ENCODE measurements at regions not wholly inside any gene's neighbourhood (a gene's known extent, or its start where the extent isn't known, plus 50 kb on each side); places are given as distances from the start of the nearest gene placed in this dataset.

- Histone ChIP-seq H3K36me3 (no peaks in the 10 kb centered on the region), H3K27ac (no peak overlapping the region), H3K9me3 (no peaks in the 10 kb centered on the region), H3K4me3 (no peak overlapping the region), H3K27me3 (peaks cover 0 to 10% (median 2%) of the 10 kb centered on the region in 4 donors), H3K4me1 (peaks cover 0 to 4% (median 4%) of the 10 kb centered on the region in 3 donors)
- TF ChIP-seq CTCF (IDR thresholded peaks at IDR 0.05), result no peak
- intact Hi-C loops (cut with DNase I), result no loop called here
- 46 to 53% methylated on average over 5 to 6 of the region's 6 CpGs for WGBS, 2 donors
- ATAC-seq (no peak), FAIRE-seq (no peak), DNase-seq (no peak)
Measured at GRCh38 chr10:101287997-101288635, 58.9 kb upstream of the LBX1 start.

GRCh38 chr10:101289541-101289940 is 60.3 kb upstream of the LBX1 start:
- H3K36me3 ChIP-seq, result no peaks in the 10 kb centered on the region
- peaks cover 0 to 4% (median 4%) of the 10 kb centered on the region in 3 donors for H3K4me1 ChIP-seq
- WGBS, 2 donors, result 86 to 92% methylated on average over 3 of the region's 3 CpGs
- no peak for DNase-seq
- FAIRE-seq, result no peak
- no peak overlapping the region for H3K27ac ChIP-seq
- H3K4me3 ChIP-seq, result no peak overlapping the region
- no peak for ATAC-seq
- TF ChIP-seq CTCF (IDR thresholded peaks at IDR 0.05), result no peak
- no peaks in the 10 kb centered on the region for H3K9me3 ChIP-seq
- peaks cover 0 to 4% (median 2%) of the 10 kb centered on the region in 4 donors for H3K27me3 ChIP-seq
- intact Hi-C loops (cut with DNase I), result no loop called here

GRCh38 chr10:101290431-101290830 is 61.2 kb upstream of the LBX1 start:
- Histone ChIP-seq H3K4me1 (peaks cover 0 to 4% (median 4%) of the 10 kb centered on the region in 3 donors), H3K27me3 (peaks cover 0 to 3% (median 0%) of the 10 kb centered on the region in 4 donors), H3K9me3 (no peaks in the 10 kb centered on the region), H3K4me3 (no peak overlapping the region), H3K36me3 (no peaks in the 10 kb centered on the region), H3K27ac (no peak overlapping the region)
- no peak for TF ChIP-seq CTCF (IDR thresholded peaks at IDR 0.05)
- no peak for FAIRE-seq
- no peak for DNase-seq
- ATAC-seq, result no peak
- WGBS, 2 donors, result 59 to 60% methylated on average over 10 of the region's 10 CpGs
- intact Hi-C loops (cut with DNase I), result no loop called here

- peaks cover 0 to 3% (median 0%) of the 10 kb centered on the region in 4 donors for H3K27me3 ChIP-seq
- no peak for FAIRE-seq
- no peak for DNase-seq
Measured at GRCh38 chr10:101290881-101291280, 61.6 kb upstream of the LBX1 start.

More at GRCh38 chr10:101290881-101291280, 61.6 kb upstream of the LBX1 start:
- intact Hi-C loops (cut with DNase I), result no loop called here
- no peak overlapping the region for H3K27ac ChIP-seq
- no peak for TF ChIP-seq CTCF (IDR thresholded peaks at IDR 0.05)
- no peak overlapping the region for H3K4me3 ChIP-seq
- H3K36me3 ChIP-seq, result no peaks in the 10 kb centered on the region
- no peak for ATAC-seq
- 36 to 37% methylated on average over 8 of the region's 8 CpGs for WGBS, 2 donors
- H3K4me1 ChIP-seq, result peaks cover 0 to 4% (median 4%) of the 10 kb centered on the region in 3 donors
- no peaks in the 10 kb centered on the region for H3K9me3 ChIP-seq

All from pancreas (tissue), 10 donors.